ENCODE measurements at regions not wholly inside any gene's neighbourhood (a gene's known extent, or its start where the extent isn't known, plus 50 kb on each side); places are given as distances from the start of the nearest gene placed in this dataset.

- no peak for DNase-seq (ENCODE audit: low spot score)
Observed at GRCh38 chr1:5286244-5286643, 631.8 kb downstream of the AJAP1 start.

- DNase-seq (ENCODE audit: low spot score), result no peak
Observed at GRCh38 chr1:5274527-5274926, 620.1 kb downstream of the AJAP1 start.

- DNase-seq (ENCODE audit: low spot score), result no peak
Observed at GRCh38 chr1:5273280-5274003, 619.0 kb downstream of the AJAP1 start.

- DNase-seq (ENCODE audit: low spot score), result no peak
Observed at GRCh38 chr1:5272325-5272724, 617.9 kb downstream of the AJAP1 start.

- no peak for DNase-seq (ENCODE audit: low spot score)
Observed at GRCh38 chr1:5271264-5271663, 616.9 kb downstream of the AJAP1 start.

- DNase-seq (ENCODE audit: low spot score), result no peak
Observed at GRCh38 chr1:5269901-5270300, 615.5 kb downstream of the AJAP1 start.

- DNase-seq (ENCODE audit: low spot score), result no peak
Observed at GRCh38 chr1:5267603-5268235, 613.3 kb downstream of the AJAP1 start.

- no peak for DNase-seq (ENCODE audit: low spot score)
Observed at GRCh38 chr1:5265438-5266075, 611.1 kb downstream of the AJAP1 start.

- DNase-seq (ENCODE audit: low spot score), result no peak
Observed at GRCh38 chr1:5264476-5264875, 610.1 kb downstream of the AJAP1 start.

- no peak for DNase-seq (ENCODE audit: low spot score)
Observed at GRCh38 chr1:5256793-5257192, 602.4 kb downstream of the AJAP1 start.

- no peak for DNase-seq (ENCODE audit: low spot score)
Observed at GRCh38 chr1:5254975-5255374, 600.6 kb downstream of the AJAP1 start.

- no peak for DNase-seq (ENCODE audit: low spot score)
Observed at GRCh38 chr1:5254131-5254725, 599.8 kb downstream of the AJAP1 start.

GRCh38 chr1:5253036-5253435 is 598.6 kb downstream of the AJAP1 start:
- DNase-seq (ENCODE audit: low spot score), result no peak

GRCh38 chr1:5250336-5250735 is 595.9 kb downstream of the AJAP1 start:
- no peak for DNase-seq (ENCODE audit: low spot score)

GRCh38 chr1:5245348-5245747 is 590.9 kb downstream of the AJAP1 start:
- no peak for DNase-seq (ENCODE audit: low spot score)

GRCh38 chr1:5244631-5245285 is 590.3 kb downstream of the AJAP1 start:
- no peak for DNase-seq (ENCODE audit: low spot score)

GRCh38 chr1:5242850-5243249 is 588.4 kb downstream of the AJAP1 start:
- DNase-seq (ENCODE audit: low spot score), result no peak

- DNase-seq (ENCODE audit: low spot score), result peak; percentile 3
Observed at GRCh38 chr1:5239911-5240310, 585.5 kb downstream of the AJAP1 start.

- DNase-seq (ENCODE audit: low spot score), result no peak
Observed at GRCh38 chr1:5238351-5239130, 584.1 kb downstream of the AJAP1 start.

- no peak for DNase-seq (ENCODE audit: low spot score)
Observed at GRCh38 chr1:5235355-5235899, 581.0 kb downstream of the AJAP1 start.

GRCh38 chr1:5232537-5232936 is 578.1 kb downstream of the AJAP1 start:
- DNase-seq (ENCODE audit: low spot score), result no peak

All from COLO829 (cell line).